Fibroblast of skin of back (primary cell): ENCODE measurements at regions not wholly inside any gene's neighbourhood (a gene's known extent, or its start where the extent isn't known, plus 50 kb on each side); places are given as distances from the start of the nearest gene placed in this dataset.
A peak's percentile ranks its signal among the peaks of the same experiment; 100 is the strongest.

Experiments
- DNase-seq: peaks from one replicate; pipeline ENCODE4 v3.0.0-alpha.2; 2013

DNA sequence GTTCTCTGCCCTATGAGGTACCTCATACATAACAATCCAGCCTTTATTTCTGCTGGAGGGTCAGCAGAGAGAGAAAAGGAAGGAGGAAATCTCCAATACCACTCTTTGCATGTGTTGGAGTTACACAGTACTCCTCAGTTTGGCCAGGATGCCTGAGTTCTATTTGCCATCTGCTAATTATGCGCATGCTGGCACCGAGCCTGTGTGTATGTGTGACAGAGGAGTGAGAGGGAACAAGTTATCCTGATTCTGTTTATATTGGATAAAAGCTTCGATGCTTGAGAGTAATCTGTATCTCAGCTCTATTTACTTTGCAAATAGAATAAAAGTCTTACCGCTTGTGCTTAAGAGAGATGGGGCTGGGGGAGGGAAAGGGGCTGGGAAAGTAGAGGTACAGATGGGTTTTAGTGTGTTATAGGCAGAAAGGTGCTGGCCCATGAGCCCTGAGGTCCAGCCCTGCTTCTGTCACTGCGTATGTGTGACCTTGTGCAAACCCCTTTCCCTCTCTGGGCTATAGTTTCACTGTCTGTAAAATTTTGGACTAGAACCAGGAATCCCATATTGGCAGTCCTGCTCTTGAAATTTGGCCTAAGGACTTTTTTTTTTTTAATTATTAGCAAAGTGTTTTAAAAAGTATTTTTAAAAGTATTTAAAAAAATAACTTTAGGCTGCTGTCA is 54.5 kb upstream of the PLXNA2 start:
- no peak for DNase-seq

DNA sequence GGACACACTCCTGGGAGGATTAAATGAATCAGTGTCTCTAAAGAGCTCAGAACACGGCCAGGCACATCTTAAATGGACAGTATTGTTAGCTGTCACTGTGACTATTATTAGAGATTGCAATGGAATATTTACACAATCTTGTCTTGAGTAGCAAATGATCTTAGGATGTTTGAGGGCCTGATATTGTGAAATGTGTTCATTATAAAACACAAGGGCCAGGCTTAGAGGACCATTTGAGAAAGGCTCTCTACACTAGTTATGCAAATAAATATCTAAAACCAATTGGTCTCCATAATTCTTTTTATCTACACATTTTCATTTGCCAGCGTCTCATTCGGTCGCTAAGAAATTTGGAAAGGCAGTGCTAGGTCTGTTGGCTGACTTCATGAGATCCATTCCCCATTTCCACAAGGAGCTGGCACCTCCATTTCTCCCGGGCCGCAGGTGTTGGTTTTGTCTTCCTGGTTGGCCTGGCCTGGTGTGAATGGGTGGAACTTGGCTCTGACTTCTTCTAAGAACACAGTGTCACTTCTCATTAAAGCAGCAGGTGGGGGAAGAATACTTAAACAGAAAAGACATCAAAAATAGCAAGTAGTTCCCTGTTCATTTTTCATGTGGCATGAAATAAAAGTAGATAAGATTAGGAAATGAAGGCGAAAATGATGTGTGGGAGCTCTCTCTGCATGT is 56.0 kb upstream of the PLXNA2 start:
- no peak for DNase-seq

DNA sequence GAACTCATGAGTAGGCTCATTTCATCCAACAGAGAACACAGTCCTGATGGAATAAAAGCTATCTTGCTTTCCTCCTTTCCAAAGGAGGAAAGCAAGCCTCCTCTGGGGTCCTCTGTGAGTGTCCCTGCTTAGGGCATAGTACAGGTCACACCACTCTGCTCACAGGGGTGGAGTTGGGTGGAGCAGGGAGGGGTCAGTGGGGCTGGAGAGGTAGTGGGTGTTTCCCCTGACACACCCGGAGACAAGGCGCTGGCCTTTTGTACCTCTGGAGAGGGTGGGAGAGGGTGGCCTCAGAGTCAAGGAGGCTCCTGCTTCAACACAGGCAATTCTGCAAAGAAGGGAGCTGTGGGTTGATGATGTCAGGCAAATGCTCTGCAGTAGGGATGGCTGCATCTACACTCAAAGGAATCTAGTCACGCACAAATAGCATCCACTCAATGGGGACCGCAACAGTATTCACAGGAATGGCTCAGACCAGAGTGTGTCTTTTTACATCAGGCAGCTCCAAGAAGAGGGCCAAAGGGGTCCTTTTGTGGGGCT is 58.6 kb upstream of the PLXNA2 start:
- DNase-seq, result no peak

DNA sequence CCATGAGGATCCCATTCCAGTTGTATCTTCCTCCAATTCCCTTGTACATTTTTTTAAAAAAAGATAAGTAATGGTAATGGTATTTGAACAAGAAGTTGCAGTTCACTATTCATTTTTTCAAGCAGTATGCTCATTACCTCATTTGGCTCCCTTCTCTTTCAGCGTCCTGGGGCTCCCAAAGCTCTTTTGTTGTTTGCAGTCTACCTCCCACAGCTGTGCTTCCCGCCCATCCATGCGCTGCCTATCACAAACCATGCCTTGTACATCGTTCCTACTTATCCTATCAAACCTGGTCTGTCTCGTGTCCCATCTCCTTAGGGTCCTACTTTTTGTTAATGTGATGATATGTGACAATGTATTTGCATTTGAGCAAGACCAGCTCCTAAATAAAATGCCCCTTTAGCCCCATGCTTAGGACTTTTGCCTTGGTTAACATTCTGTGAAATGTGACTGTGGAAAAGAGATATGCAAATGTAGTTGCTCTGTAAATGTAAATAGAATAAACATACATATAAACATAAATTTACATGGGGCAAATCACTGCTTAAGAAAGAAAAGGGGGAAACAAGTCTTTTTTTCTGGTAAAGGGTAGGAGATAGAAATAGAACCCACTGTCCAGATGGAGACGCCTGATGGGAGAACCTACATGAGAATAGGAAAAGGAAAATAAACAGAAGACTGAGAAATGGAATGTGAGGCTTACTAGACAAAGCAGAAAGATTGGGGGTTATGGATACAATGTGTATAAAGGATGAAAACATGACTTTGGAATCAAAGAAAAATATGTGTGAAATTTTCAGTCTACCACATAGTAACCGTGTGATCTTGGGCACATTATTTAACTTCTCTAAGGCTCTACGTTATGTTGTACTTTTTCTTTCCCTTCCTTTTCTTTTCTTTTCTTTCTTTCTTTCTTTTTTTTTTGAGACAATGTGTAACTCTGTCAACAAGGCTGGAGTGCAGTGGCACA is 59.8 kb upstream of the PLXNA2 start:
- DNase-seq, result peak; percentile 33

DNA sequence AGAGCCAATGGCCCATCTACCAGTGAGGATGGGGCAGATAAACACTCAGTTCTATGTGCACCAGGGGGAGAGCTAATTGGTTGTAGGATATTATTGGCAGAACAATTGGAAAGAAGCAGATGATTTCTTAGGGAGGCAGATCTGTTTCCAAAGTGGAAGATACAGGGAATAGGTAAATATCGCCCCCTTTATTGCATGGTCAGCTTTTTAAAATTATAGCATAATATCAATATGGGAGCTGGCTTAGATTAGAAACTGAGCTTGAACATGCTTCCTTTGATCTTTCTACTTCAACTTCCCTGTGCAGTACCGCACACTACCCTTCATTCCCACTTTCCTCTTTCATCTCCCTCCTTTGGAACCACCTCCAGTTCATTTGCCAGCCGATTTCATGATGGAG is 64.0 kb upstream of the PLXNA2 start:
- no peak for DNase-seq

DNA sequence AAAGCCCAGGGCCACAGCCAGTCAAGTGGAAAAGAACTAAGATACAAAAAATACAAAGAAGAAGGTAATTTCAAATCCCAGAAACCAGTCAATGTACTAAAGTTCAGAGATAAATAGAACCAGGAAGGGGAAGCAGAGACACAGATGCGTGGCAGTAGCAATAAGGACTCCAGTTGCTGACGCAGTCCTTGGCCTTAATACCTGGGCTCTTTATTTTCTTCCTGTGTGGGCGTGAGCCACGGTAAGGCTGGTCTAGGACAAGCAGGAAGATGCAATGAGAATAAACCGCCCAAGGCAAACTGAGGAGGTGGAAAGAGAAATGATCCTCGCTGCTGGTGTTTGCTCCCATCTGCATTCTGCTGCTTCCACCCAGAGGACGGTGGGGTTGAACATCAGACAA is 65.6 kb upstream of the PLXNA2 start:
- no peak for DNase-seq

DNA sequence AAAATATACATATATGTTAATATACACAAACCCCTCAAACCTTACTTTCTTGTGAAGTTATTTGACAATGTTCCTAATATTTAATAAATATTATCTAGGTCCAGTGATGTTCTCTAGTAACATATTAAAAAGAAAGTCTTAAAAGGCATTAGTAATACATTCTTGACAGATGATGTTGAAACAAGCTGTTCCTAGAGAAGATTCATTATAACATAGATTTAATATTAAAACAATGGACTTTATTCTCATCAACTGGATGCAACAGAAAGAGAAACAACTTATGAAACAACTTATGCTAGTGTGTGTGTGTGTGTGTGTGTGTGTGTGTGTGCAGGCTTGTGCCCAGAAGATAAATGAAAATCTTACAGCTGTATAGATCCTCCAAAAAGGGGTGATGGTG is 68.5 kb upstream of the PLXNA2 start:
- DNase-seq, result no peak

DNA sequence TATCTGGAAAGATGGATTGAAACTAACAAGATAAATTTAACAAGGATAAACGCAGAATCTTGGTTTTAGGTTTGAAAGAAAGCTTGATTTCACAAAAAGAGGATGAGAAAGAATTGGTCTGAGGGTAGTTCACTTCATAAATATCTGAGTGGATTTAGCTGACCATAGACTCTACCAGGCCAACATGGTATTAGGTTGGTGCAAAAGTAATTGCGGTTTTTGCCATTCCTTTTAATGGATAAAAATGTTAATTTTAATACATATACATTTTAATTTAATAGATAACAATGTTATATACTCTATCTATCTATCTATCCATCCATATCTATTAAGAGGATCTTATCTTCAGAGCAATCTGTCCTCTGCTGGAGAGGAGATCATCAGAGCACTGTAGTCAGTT is 70.2 kb upstream of the PLXNA2 start:
- DNase-seq, result no peak

DNA sequence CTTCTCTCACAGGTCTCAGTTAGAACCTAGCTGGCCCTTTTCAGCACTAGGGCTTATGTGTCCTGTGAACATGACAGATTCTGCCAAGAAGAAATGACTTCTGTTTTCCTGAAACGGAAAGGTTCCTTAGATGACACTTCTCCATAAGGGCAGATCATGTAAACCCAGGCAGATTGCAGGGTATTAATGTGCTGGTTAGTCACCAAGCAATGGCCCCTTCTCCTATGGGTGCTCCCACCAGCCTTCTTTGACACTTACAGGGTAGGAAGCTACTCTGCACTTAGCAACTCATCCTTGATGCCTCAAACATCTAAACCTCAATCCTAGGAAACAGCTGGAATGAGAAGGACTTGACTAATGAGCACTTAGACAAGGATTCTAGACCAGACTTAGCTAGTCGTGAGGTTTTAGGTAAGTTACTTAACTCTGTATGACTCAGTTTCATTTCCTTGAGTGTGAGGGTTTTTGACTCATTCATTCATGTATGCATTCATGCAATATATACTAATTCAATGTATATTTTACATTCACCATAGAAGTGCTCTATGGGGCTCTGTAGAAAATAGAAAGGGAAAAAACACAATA is 74.1 kb upstream of the PLXNA2 start:
- DNase-seq, result no peak

DNA sequence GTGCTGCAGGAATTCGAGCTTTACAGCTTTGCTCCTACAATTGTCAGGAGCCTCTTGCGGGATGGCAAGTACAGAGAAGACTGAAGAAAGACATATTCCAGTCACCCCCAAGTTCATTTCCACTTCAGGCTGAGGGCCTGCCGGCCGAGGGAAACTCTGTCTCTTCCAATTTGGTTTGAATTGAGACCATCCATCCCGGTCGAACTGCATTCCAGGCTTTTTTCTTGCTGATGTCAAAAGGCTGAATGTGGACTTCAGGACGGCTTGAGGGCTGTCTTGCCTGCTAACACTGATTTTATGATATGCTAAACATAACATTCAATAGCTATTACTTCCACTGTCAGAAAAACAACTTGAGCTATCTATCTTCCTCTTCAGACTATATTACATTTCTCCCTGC is 79.8 kb upstream of the PLXNA2 start:
- DNase-seq, result no peak

DNA sequence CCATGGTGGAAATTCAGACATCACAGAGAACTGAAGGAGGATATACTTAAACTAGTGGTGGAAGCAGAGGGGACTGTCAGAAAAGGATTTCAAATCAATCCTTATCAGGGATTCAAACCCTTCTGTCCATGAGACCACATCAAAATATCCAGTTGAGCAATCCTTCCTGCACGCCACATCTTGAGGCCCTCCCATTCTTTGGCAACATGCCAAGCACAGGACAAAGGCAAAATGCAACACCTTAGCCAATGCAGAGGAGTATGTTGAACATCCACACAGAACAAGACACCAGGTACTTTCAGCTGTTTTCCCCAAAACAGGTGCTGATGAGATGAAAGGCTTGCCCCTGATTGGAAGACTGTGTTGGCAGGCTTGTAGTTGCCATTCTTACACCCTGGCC is 81.8 kb upstream of the PLXNA2 start:
- DNase-seq, result no peak

DNA sequence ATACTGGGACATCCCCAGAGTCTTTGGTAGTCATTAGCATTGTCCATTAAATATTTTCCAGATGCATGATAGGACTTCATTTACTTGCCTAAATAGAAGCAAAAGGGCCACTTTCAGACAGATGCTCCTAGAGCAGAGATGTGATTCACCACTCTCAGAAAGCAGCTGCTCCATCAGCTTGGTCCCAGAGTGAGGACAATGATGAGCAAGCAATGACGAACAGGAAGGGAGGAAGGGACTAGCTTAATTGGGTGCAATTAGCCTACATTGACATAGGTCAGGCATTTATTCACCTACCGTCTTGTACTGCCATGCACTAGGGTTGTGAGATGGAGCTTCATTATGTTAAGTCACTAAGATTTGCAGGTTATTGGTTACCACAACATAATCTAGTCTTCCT is 85.1 kb upstream of the PLXNA2 start:
- no peak for DNase-seq

DNA sequence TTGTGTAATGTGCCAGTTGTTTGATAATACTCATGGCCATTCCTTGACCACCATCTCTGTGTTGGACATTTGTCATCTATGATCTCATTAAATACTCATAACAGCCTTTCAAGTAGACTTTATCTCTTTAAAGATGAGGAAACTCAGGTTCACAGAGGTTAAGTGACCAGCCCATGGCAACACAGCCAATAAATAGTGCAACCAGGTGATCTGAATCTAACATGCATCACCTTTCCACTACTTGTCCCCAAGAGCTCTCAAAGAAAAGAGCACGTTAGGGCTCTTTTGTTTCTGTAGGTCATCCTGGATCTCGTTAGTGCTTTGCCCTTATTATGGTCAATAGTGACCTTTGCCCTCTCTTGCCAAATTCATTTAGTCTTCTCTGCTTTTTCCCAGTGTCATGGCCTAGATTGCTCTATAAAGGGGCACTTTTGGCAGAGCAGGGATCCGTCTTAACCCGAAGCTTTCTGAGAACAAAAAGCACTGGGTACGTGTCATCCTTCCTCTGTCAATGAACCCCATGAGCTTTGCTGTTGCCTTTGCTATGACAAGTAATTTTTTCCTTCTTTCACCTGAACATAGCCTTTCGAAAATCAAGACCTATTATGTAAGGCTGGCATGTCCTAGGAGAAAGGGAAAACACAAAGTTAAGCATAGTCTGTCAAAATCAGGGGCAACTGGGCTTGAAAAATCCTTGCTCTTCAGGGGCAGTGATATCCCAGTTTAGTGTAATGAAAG is 88.0 kb upstream of the PLXNA2 start:
- no peak for DNase-seq

DNA sequence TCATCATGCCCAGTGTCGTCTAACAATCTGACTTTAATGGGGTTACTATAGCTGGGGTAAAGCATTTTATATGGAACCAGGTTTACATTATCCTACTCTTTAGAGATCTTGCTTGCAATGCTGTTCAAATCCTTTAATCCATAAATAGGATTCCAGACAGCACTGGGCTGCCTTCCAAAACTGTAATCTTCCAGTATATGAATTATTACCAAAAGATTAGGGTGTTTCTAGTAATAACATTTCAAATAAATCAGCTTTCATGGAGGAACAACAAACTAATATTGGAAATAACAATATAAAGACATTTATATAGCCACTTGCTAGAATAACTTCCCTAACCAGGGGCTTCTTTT is 88.6 kb upstream of the PLXNA2 start:
- DNase-seq, result no peak

DNA sequence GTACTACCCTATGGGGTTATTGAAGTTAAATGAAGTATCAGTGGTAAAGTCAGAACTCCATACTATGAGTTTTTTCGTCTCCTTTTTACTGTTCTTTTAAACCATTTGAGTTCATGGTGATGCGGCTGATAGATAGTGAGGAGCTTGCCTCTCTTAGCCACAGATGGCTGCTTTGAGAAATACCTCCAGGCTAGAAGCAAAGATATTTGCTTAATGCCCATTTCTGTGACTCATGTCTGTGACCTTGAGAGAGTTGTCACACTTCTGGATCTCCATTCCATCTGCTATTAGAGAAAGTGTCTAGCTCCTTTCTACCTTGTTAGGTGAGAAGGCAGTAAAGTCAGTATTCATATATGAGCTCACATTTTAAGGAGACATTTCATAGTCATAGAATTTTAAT is 89.5 kb upstream of the PLXNA2 start:
- DNase-seq, result no peak

DNA sequence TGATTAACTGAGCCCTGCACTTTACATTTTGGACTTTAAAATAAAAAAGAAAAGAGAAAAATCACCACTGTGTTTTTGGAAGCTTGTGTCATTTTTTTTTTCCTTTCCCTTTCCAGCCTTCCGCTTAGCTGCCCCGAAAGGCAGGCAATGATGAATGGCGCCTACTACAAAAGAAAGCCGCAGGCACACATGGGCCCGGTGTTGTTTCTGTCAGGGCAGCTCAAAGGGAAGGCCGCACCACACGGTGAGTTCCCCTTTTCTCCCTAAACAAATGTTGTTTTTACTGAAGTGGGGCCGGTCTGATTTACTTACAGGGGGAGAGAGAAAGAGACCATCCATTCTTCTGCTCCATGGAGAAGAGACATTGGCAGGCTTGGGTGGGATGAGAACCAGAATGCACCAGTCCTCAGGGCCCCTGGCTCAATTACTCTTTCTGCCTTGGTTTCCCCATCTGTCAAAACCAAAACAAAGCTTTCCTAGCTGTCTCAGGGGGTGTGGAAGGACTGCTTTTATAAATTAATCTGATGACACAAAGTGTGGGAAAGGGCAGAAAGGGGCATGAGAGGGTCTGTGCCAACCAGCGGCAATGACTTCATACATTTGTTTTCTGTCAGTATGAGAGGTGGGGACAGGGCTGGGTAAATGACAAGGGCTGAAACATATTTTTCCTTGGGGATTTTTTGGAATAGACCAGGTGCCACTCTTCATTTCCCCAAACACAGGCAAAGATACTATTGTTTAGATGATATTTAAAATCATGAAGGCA is 91.4 kb upstream of the PLXNA2 start:
- DNase-seq, result no peak

DNA sequence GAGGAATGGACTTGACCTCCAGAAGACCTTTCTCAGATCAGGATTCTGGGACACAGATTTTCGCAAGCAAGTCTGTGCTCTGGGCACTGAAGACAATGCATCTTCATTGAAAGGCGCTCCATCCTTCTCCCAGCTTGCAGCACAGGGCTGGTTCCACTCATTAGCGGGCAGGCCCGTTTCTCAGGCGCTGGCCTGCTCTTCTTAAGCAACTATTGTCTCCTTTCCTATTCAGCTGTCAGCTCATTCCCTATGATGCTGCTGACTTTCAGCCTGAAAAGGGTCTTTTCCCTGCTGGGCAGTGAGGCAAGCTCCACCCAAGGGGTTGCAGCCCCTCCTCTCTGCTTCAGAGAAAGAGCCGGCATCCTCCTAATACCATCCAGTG is 91.9 kb upstream of the PLXNA2 start:
- DNase-seq, result no peak

DNA sequence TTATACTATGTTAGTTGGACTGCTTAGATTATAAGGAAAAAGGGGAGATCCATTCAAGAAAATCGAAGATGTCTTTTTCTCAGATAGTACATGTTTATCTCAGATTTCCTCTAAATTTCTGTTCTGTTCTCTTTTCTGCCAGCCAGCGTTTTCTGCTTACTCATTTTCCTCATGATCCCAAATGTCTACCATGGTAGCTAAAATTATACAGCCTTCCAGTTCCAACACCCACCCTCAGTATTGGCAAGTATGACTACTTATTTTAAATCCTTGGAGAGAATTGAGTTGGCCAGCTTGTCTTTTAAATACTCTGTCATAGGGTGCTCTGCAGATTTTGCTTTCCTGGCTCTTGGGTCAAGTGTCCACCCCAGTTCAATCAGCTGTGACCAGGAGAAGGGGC is 95.7 kb upstream of the PLXNA2 start:
- DNase-seq, result no peak

DNA sequence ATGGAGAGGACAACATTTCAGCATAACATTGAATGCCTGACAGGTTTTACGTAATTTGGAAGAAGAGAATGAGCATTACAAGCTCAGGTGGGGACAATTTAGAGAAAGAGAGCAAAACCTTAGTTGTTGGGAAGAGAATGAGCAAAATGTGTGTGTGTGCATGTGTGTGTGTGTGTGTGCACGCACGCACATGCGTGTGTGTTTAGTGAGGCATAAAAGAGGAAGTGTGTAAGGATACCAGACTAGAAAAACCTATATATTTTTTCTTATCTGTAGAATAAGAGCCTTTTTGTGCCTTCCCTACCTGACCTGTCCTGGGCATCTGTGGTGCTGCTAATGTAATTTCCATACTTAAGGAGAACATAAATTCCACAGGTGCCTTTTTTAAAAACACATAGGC is 99.0 kb upstream of the PLXNA2 start:
- no peak for DNase-seq

DNA sequence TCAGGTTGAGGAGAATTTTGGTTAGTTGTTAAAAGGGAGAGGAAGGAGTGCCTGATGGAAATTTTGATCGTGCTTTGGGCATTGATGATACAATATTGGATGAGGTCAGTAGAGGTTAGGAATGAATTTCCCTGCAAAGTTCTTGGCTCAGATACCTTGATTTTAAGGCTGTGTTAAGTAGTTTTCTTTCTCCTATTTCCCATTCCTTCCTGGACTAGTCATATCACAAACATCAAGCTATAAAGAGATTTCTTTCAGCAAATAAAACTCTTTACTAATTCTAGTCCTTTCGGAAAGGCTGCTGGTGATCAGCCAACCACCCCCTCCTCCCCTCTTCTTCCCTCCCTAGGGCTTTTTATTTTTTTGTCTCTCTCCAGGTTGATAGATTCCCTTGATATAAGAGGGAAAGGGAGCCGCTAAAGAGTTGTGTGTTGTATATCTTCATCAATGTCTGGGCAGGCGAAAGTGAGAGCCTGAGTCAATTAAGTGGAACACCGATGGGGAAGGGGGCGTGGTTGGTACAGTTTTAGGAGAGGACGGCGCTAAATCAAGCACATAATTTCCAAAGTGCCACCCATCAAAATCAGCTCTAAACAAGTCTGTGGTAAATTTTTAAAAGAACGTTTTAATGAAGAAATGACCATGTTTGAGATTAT is 100.1 kb upstream of the PLXNA2 start:
- DNase-seq, result no peak

DNA sequence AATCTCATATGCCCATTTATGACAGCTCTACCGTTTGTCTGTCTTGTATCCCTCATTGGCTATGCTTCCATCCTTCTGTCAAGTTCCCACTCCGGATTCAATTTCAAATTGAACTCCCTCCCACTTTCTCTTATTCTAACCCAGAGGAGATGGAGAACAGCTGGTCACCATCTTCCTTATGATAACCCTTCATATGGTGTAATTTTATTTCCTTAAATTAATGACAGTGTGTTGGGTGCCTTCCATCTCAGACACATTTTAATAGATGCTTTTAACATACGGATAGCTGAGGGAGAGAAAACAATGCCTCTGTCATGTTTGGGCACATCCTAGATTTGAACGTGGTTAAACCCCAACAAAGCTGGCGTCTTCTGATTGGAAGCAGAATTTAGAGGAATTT is 103.0 kb upstream of the PLXNA2 start:
- DNase-seq, result no peak
